22Rv1 (cell line): ENCODE measurements at regions not wholly inside any gene's neighbourhood (a gene's known extent, or its start where the extent isn't known, plus 50 kb on each side); places are given as distances from the start of the nearest gene placed in this dataset.

Source experiments
- H3K27ac ChIP-seq: fragments of 450-650 bp; 2 replicates; pipeline ENCODE4 v1.5.1; 2017
- ZFX ChIP-seq: fragments of 450-650 bp; IDR thresholded peaks from 2 replicates; pipeline ENCODE4 v1.6.1; 2017; ENCODE audit warnings: antibody characterized with exemption, borderline replicate concordance
- TF ChIP-seq, protein P1 (sequence below): fragments of 450-650 bp; IDR thresholded peaks from 2 replicates; pipeline ENCODE4 v1.5.1; 2017; ENCODE audit warnings: mild to moderate bottlenecking

DNA sequence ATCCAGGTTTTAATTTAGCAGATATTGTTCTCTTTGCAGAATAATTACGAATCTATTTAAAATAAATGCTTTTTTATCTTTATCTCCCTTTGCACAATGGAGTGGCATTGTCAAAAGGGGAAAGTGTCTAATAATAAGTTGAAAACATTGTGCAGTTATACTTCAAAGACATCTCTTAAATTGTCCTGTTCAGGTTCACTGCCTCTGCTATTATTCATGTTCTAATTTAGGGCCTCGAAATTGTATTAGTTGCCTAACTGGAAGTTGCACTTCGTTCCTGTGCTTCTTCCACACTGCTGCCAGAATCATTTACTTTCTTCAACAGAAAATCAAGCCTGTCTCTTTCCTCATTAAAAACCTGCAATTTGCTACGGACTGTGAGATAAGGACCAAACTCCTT lies 150.5 kb upstream of the SPRY1 start:
- H3K27ac ChIP-seq: no peak overlapping the region
- TF ChIP-seq, protein P1, sequence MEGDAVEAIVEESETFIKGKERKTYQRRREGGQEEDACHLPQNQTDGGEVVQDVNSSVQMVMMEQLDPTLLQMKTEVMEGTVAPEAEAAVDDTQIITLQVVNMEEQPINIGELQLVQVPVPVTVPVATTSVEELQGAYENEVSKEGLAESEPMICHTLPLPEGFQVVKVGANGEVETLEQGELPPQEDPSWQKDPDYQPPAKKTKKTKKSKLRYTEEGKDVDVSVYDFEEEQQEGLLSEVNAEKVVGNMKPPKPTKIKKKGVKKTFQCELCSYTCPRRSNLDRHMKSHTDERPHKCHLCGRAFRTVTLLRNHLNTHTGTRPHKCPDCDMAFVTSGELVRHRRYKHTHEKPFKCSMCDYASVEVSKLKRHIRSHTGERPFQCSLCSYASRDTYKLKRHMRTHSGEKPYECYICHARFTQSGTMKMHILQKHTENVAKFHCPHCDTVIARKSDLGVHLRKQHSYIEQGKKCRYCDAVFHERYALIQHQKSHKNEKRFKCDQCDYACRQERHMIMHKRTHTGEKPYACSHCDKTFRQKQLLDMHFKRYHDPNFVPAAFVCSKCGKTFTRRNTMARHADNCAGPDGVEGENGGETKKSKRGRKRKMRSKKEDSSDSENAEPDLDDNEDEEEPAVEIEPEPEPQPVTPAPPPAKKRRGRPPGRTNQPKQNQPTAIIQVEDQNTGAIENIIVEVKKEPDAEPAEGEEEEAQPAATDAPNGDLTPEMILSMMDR: no peak
- TF ChIP-seq ZFX: no peak

DNA sequence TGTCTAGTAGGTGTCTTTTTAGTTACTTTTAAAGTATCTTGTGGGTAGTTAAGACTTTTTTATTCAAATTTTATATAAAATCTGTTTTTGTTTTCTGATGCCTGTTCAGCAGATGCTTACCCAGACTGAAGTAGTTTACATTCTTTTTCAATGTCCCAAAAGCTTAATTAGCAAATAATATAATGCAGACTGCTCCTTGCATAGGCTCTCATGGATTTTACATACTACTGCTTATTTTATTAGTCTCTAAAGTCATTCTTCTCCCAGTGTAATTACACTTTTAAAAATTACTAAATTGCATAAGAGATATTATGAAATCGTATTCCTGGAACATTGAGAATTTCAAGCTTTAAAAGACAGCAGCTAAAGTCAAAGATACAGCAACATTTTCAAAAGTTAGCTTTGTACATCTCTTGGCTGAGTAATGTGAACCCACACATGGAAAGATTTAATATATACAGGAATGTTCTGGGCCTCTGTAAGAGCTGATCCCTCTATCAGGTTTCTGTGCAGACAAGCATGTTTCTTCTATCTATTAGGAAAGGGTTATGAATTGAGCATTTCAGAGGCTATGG lies 148.4 kb upstream of the SPRY1 start:
- no peak for TF ChIP-seq ZFX
- TF ChIP-seq, protein P1: no peak
- H3K27ac ChIP-seq: no peak overlapping the region

DNA sequence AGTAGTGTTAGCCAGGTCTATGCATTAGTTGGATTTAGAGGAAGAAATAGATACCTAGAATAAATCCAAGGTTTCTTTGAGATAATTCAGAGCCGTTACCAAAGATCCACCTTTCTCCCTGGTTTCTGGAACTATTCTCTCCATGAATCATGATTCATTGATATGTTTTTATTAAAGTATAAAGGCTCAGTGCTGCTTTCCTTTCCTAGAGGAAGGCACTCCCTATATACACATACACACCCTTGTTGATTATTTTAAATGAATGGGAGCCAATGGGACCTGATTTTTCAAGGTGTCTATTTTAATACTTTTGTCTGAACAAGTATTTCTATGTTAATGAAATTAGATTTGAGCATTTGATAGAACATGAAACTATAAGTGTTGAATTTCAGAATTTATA lies 146.8 kb upstream of the SPRY1 start:
- no peak overlapping the region for H3K27ac ChIP-seq
- no peak for TF ChIP-seq ZFX
- TF ChIP-seq, protein P1: no peak

DNA sequence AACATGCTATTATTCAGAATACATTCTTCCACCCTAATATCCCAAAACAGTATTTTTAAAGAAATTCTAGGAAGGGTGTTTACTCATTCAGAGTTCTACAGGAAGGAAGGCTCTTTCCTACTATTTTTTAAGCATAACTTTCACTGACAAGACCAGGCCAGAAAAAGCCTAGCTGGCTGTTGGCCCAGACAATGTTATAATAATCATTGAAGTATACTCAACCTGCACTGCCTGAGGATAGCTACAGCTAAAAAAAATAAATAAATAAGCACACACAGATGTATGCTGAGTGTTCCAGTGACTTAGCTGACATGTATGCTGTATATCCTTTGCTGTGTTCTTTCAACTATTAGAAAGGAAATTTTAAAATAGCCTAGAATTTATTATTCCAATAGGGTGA lies 145.8 kb upstream of the SPRY1 start:
- TF ChIP-seq ZFX: no peak
- TF ChIP-seq, protein P1: no peak
- H3K27ac ChIP-seq: no peak overlapping the region

DNA sequence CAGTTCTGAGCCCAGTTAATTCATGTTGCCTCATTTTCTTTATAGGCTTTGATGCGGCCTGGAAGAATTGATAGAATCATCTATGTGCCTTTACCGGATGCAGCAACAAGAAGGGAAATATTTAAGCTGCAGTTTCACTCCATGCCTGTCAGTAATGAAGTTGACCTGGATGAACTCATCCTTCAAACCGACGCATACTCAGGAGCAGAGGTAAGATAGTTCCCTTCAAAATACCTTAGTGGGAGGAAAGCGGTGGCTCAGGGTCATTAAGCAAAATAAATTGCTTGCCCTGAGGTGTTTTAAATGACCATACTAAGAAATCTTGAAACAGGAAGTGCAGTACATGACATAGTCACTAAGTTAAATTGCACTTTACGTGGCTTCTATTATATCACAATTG lies 140.6 kb upstream of the SPRY1 start:
- no peak overlapping the region for H3K27ac ChIP-seq
- TF ChIP-seq, protein P1: no peak
- no peak for TF ChIP-seq ZFX

DNA sequence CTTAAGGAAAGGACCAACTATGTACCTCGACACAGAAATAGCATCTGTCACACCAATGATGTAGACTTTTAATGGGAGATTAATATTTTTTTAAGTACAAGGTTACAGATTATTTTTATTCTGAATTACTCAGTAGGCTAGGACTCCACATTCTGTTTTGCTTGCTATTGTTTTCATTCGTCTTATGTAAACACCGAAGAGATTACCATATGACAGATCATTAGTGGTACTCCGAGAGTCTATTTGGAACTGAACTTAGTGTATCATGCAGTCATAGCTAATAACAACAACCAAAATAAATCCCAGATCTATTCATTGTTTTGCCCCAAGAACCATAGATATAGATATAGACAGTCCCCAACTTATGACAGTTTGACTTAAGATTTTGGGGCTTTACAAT lies 139.7 kb upstream of the SPRY1 start:
- no peak overlapping the region for H3K27ac ChIP-seq
- TF ChIP-seq, protein P1: no peak
- TF ChIP-seq ZFX: no peak

DNA sequence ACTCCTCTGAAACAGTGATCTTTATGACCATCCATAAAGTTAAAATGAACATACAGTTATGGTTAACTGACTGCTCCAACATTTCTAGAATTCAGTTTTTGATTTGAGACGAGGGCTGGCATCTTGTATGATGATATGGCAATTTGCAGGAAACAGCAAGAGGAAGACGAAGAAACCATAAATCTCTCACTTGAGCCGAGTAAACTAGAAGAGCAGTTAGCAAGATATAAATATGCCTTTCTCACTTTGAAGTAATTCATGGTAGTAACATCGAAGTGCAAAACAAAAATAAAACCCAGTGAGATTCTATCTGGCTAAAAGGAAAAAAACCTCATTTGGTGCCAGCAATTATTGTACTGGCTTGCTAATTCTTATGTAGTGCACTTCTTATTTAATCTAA lies 139.0 kb upstream of the SPRY1 start:
- no peak overlapping the region for H3K27ac ChIP-seq
- TF ChIP-seq, protein P1: no peak
- TF ChIP-seq ZFX: no peak
